NCI-H524 (cell line): ENCODE measurements at regions not wholly inside any gene's neighbourhood (a gene's known extent, or its start where the extent isn't known, plus 50 kb on each side); places are given as distances from the start of the nearest gene placed in this dataset.

Experiments used
- DNase-seq, 2 experiments: peaks; one replicate each; lab custom pipeline; 2025; lab: John Stamatoyannopoulos, UW

GRCh38 chr1:56033321-56034037, 545.9 kb downstream of the PLPP3 start:
- no peak for DNase-seq

GRCh38 chr1:56032096-56032676, 547.2 kb downstream of the PLPP3 start:
- no peak for DNase-seq

GRCh38 chr1:56031001-56031400, 548.4 kb downstream of the PLPP3 start:
- DNase-seq, result no peak

GRCh38 chr1:56029319-56030003, 549.9 kb downstream of the PLPP3 start:
- no peak for DNase-seq

- DNase-seq, result no peak
These were observed 550.5 kb downstream of the PLPP3 start for GRCh38 chr1:56028911-56029310.

- no peak for DNase-seq
These were observed 551.1 kb downstream of the PLPP3 start for GRCh38 chr1:56028244-56028643.

- no peak for DNase-seq
These were observed 553.4 kb downstream of the PLPP3 start for GRCh38 chr1:56025942-56026341.

- DNase-seq, result no peak
These were observed 555.2 kb downstream of the PLPP3 start for GRCh38 chr1:56024155-56024554.

- DNase-seq, result no peak
These were observed 559.4 kb downstream of the PLPP3 start for GRCh38 chr1:56019922-56020321.

- no peak for DNase-seq
These were observed 559.9 kb downstream of the PLPP3 start for GRCh38 chr1:56019472-56019871.

GRCh38 chr1:56017336-56017735, 562.0 kb downstream of the PLPP3 start:
- no peak for DNase-seq

GRCh38 chr1:56003846-56004245, 575.5 kb downstream of the PLPP3 start:
- DNase-seq, result no peak

- no peak for DNase-seq
These were observed 577.1 kb downstream of the PLPP3 start for GRCh38 chr1:56002231-56002630.

- DNase-seq, result no peak
These were observed 578.9 kb downstream of the PLPP3 start for GRCh38 chr1:56000424-56000823.

- no peak for DNase-seq
These were observed 581.8 kb downstream of the PLPP3 start for GRCh38 chr1:55997536-55997935.

- DNase-seq, result no peak
These were observed 585.6 kb downstream of the PLPP3 start for GRCh38 chr1:55993646-55994318.

- no peak for DNase-seq
These were observed 589.4 kb downstream of the PLPP3 start for GRCh38 chr1:55990007-55990406.

GRCh38 chr1:55988963-55989452, 590.4 kb downstream of the PLPP3 start:
- DNase-seq, result no peak

- DNase-seq, result no peak
These were observed 591.7 kb downstream of the PLPP3 start for GRCh38 chr1:55987491-55988249.

- DNase-seq, result no peak
These were observed 593.4 kb downstream of the PLPP3 start for GRCh38 chr1:55986003-55986402.

GRCh38 chr1:55981010-55981650, 598.2 kb downstream of the PLPP3 start:
- no peak for DNase-seq
